Stomach (tissue), 4 donors: ENCODE measurements at regions not wholly inside any gene's neighbourhood (a gene's known extent, or its start where the extent isn't known, plus 50 kb on each side); places are given as distances from the start of the nearest gene placed in this dataset.

Experiments used
- CTCF ChIP-seq, 7 experiments: fragments of 450-650 bp in 4 of 7; fragments of 200-600 bp in 3 of 7; sonication (generic) in 3 of 7; IDR thresholded peaks; one replicate each; pipeline ENCODE4 v1.5.1; 2016 to 2019; ENCODE audit warnings: antibody characterized with exemption in 7 of 7, control low read depth in 2 of 7, mild to moderate bottlenecking in 1 of 7
- EP300 ChIP-seq: sonication (generic); formaldehyde crosslinking; IDR thresholded peaks from one replicate; pipeline ENCODE4 v1.6.1; 2017; ENCODE audit warnings: antibody characterized with exemption
- POLR2A ChIP-seq, 4 donors: fragments of 450-650 bp; IDR thresholded peaks; one replicate each; pipeline ENCODE4 v1.6.1; 2016; ENCODE audit warnings: antibody characterized with exemption in 4 of 4, control low read depth in 2 of 4, mild to moderate bottlenecking in 1 of 4, moderate library complexity in 1 of 4
- POLR2AphosphoS5 ChIP-seq, 3 donors: sonication (generic); formaldehyde crosslinking; IDR thresholded peaks; one replicate each; pipeline ENCODE4 v1.6.1; 2016; ENCODE audit warnings: antibody characterized with exemption in 3 of 3

GRCh38 chr1:88266051-88266450 is 418.0 kb upstream of the PKN2 start:
- TF ChIP-seq POLR2A (IDR thresholded peaks at IDR 0.05) (no peak), CTCF (IDR thresholded peaks at IDR 0.05) (no peak), POLR2AphosphoS5 (IDR thresholded peaks at IDR 0.05) (no peak), EP300 (no peak)
